ENCODE measurements at regions not wholly inside any gene's neighbourhood (a gene's known extent, or its start where the extent isn't known, plus 50 kb on each side); places are given as distances from the start of the nearest gene placed in this dataset.

GRCh38 chr3:127413318-127413673, 125.5 kb upstream of the PRR20G start:
- no peak for TF ChIP-seq CTCF (IDR thresholded peaks at IDR 0.05)
- no peak for TF ChIP-seq POLR2A (IDR thresholded peaks at IDR 0.05)

Measured in testis (tissue), 2 donors.